ENCODE measurements at regions not wholly inside any gene's neighbourhood (a gene's known extent, or its start where the extent isn't known, plus 50 kb on each side); places are given as distances from the start of the nearest gene placed in this dataset.

DNA sequence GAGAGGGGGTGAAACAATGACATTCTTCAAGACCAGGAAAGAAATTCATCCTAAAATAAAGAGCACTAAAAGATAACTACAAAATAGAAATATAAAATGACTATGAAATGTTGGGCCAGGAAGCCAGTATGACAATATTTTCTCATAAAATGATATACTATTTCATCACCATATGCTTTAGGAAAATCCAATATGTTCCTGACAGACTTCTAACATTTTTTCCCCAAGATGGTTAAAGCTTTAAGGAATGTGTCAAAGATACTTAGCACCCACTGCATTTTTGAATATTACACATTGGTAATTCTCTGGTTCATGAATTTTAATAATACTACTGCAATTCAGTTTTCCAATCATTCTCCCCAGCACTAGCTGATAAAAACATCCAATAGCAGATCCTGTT is 87.7 kb upstream of the PLEKHG7 start:
- Mint-ChIP-seq H3K4me3 (no peak overlapping the region), H3K4me1 (ENCODE audit: low read depth) (peaks cover 14% of the 10 kb centered on the region), H3K36me3 (ENCODE audit: low read depth) (no peaks in the 10 kb centered on the region), H3K9me3 (no peaks in the 10 kb centered on the region), H3K27me3 (ENCODE audit: insufficient read depth) (peaks cover 2% of the 10 kb centered on the region), H3K27ac (no peak overlapping the region)
- TF ChIP-seq, protein P1, sequence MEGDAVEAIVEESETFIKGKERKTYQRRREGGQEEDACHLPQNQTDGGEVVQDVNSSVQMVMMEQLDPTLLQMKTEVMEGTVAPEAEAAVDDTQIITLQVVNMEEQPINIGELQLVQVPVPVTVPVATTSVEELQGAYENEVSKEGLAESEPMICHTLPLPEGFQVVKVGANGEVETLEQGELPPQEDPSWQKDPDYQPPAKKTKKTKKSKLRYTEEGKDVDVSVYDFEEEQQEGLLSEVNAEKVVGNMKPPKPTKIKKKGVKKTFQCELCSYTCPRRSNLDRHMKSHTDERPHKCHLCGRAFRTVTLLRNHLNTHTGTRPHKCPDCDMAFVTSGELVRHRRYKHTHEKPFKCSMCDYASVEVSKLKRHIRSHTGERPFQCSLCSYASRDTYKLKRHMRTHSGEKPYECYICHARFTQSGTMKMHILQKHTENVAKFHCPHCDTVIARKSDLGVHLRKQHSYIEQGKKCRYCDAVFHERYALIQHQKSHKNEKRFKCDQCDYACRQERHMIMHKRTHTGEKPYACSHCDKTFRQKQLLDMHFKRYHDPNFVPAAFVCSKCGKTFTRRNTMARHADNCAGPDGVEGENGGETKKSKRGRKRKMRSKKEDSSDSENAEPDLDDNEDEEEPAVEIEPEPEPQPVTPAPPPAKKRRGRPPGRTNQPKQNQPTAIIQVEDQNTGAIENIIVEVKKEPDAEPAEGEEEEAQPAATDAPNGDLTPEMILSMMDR (IDR thresholded peaks at IDR 0.05) = no peak
- no peak for DNase-seq

DNA sequence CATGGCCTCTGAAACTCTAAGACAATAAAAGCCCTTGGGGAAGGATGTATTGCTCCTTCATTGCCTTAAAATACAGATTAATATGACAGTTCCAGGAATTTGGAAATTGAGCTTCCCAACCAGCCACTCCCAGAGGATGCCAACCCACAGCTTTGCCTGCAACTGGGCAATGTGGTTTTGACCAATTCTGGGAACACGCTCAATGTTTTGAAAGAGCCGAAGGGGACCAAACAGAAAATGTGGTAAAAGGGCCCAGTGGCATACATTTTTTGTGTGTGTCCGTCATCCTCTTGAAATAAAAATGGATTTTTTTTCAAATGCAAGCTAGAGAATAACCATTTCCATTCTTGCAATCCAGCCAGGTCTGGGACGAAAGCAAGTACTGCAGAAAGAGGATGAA is 88.3 kb upstream of the PLEKHG7 start:
- Mint-ChIP-seq H3K27ac (no peak overlapping the region), H3K4me1 (ENCODE audit: low read depth) (peaks cover 8% of the 10 kb centered on the region), H3K36me3 (ENCODE audit: low read depth) (no peaks in the 10 kb centered on the region), H3K4me3 (no peak overlapping the region), H3K9me3 (no peaks in the 10 kb centered on the region), H3K27me3 (ENCODE audit: insufficient read depth) (peaks cover 2% of the 10 kb centered on the region)
- TF ChIP-seq, protein P1 (IDR thresholded peaks at IDR 0.05) = no peak
- DNase-seq = no peak

DNA sequence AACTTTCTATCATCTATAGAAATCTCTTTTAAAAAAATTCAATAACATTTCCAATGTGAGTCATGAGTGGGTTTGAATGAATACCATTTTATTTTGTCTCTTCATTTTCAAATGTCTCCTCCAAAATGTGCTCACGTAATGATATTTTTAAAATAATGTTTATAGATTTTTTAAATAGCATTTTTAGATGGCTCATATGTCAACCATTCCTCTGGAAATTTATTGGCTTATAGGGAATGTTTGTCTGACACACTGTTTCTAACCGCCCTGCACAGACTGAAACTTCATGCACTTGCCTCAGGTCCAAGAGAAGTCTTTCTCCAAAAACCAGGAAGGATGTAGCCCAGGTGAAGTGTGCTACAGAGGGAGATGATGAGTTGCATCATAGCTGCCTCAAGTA is 88.8 kb upstream of the PLEKHG7 start:
- peaks cover 2% of the 10 kb centered on the region for H3K27me3 Mint-ChIP-seq (ENCODE audit: insufficient read depth)
- no peak overlapping the region for H3K27ac Mint-ChIP-seq
- H3K9me3 Mint-ChIP-seq = no peaks in the 10 kb centered on the region
- H3K4me3 Mint-ChIP-seq = no peak overlapping the region
- H3K36me3 Mint-ChIP-seq (ENCODE audit: low read depth) = no peaks in the 10 kb centered on the region
- no peak for DNase-seq
- peaks cover 6% of the 10 kb centered on the region; the same call in 1 of the 2 replicates for H3K4me1 Mint-ChIP-seq (ENCODE audit: low read depth)
- TF ChIP-seq, protein P1 (IDR thresholded peaks at IDR 0.05) = no peak

DNA sequence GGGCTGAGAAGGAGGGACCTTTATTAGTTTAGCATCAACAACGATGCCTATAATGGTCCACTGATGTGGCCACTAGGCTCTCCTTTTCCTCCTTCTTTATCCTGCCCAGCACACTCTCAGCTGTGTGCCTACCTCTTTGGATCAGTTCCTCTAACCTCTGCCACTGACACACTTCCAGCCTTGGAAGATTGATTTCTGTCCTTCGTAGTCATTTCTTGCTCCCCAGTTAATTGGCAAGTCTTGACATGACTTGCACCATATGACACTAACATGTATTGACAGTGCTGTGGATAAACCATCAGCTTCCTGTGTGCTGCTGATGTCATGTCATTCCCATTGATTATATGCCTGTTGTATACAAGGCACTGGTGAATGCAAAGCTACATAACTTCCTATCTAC is 90.2 kb upstream of the PLEKHG7 start:
- TF ChIP-seq, protein P1 (IDR thresholded peaks at IDR 0.05) = no peak
- Mint-ChIP-seq H3K36me3 (ENCODE audit: low read depth) (no peaks in the 10 kb centered on the region), H3K4me1 (ENCODE audit: low read depth) (peaks cover 19% of the 10 kb centered on the region), H3K27ac (no peak overlapping the region), H3K9me3 (no peaks in the 10 kb centered on the region), H3K4me3 (no peak overlapping the region), H3K27me3 (ENCODE audit: insufficient read depth) (peaks cover 2% of the 10 kb centered on the region; the same call in 1 of the 2 replicates)
- DNase-seq = no peak

DNA sequence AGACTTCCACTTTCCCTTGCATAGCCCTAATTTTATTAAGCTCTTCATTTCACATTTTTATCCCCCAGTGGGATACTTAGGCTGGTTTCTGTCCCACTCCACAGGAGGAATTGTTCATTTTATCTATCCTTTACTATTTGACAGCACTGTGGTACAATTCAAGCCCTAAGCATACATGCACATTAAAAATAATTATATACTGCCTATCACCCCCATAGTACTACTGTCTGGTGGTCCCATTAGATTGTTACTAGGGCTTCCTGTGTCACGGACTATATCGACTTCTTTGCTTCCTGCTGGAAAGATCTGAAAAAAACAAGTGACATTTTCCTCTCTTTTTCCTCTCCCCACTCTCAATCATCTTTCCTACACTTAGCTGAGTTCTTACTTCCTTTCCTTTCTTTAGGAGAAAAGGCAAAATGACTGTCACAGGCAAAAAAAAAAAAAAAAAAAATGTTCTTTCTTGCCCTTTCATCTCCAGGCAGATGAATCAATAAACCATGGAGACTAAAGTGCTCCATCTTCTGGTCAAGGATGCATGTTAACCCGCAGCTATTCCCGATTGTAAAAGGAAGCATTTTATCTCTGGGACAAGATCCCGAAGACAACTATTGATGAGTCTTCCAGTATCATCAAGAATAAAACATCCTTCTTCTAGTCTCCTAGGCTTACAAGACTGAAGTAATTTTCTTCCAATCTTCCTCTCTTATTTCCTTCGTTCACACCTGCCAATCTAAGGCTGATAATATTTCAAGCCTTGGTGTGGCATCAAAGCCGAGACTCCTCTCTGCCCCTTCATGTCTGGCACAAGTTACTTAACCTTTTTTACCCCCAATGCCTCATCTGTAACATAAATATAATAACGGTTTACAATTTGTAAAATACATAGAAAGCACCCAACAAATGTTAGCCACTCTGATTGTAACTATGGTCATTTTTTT is 94.4 kb upstream of the PLEKHG7 start:
- DNase-seq = peak; percentile 57
- TF ChIP-seq, protein P1 (IDR thresholded peaks at IDR 0.05) = peak; percentile 79
- Mint-ChIP-seq H3K27ac (peak overlapping the region; percentile 16), H3K27me3 (ENCODE audit: insufficient read depth) (peaks cover 2% of the 10 kb centered on the region; the same call in 1 of the 2 replicates), H3K9me3 (no peaks in the 10 kb centered on the region), H3K4me1 (ENCODE audit: low read depth) (peaks cover 38% of the 10 kb centered on the region), H3K4me3 (peak overlapping the region; percentile 20; the same call in 1 of the 2 replicates), H3K36me3 (ENCODE audit: low read depth) (no peaks in the 10 kb centered on the region)

Measured in HFFc6 (cell line).